Stimulated activated CD4-positive, alpha-beta T cell treated with anti-CD3 and anti-CD28 coated beads, Interleukin-15, amount 100 ng/mL, for 48 hours (primary cell): ENCODE measurements at regions not wholly inside any gene's neighbourhood (a gene's known extent, or its start where the extent isn't known, plus 50 kb on each side); places are given as distances from the start of the nearest gene placed in this dataset.

Experiments used
- DNase-seq, 2 donors: peaks; one replicate each; pipeline ENCODE4 v3.0.0-alpha.2; 2020; ENCODE audit warnings: low read depth in 2 of 2

DNA sequence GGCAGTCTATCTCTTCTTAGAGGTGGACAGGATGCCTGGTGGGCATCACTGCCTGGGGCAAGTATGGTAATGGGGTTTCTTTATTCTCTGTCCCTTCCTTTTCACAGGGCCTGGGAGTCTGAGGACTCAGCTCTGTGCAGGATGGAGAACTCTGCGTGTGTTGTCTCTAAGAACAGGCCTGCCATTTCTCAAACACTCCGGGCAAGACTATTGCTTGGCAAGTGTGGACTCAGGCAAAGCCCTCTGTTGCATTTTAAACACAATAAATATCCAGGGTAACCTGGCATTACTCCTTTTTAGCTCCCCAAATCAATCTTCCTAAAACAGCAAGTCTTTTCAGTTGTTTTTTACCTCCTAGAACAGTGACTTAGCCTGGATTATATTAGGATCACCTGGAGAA is 185.1 kb upstream of the ROPN1 start:
- DNase-seq, result no peak

DNA sequence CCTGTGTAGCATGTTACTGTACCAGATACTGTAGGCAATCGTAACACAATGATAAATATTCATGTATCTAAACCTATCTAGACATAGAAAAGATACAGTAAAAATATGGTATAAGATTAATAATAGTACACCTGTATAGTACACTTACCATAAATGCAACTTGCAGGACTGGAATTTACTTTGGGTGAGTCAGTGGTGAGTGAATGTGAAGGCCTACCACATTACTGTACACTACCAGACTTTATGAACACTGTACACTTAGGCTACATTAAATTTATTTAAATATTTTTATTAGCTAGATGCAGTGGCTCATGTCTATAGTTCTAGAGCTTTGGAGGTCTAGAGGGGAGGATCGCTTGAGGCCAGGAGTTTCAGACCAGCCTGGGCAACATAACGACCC is 186.6 kb upstream of the ROPN1 start:
- no peak for DNase-seq

DNA sequence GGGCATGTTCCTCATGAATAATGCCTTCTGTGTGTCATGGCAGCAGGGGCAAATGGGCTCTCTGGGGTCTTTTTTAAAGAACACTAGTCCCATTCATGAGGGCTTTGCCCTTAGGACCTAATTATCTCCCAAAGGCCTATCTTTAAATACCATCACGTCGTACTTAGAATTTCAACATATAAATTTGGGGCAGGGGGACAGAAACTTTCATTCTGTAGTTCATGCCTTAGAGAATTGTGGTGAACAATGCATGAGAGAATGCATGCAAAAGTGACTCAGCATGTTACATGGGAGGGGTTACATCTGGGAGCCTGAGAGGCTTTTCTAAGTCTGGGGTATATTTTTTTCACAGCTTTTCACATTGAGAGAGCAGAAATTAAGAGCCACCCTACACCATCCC is 208.5 kb upstream of the ROPN1 start:
- no peak for DNase-seq

DNA sequence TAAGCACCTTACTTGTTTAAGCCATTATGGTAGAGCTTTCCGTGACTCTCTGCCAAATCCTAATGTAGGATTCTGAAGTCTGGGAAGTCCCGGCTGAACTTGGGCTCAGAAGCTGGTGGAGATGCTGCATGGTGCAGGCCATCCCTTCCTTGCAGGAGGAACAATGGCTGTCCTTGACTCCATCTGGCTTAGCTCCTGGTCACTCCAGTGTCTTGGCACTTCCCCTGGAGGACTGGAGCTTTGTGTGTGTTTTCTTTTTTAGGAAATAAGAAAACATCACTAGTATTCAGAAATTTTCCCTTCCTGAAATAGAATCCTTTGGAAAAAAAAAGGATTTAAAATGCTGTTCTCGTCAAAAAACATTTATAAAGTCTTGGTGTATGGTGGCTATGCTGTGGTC is 209.3 kb upstream of the ROPN1 start:
- no peak for DNase-seq

DNA sequence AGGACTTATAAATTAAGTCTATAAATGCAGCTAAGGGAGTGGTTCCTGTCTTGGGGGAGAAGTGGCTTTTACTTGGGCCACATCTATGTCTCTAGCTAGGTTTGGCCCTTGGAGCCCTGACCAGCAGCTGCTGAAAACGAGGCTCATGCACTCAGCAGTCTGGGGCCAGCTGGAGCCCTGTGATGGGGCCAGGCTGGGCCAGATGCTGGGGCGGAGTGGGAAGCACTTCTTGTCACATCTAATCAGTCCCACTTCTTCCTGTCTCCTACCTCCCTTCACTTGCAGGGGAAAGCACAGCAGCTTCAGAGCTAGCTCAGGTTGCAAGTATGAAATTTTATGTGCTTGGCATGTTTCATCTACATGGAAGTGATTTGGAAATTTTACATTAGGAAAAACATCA is 209.9 kb upstream of the ROPN1 start:
- no peak for DNase-seq

DNA sequence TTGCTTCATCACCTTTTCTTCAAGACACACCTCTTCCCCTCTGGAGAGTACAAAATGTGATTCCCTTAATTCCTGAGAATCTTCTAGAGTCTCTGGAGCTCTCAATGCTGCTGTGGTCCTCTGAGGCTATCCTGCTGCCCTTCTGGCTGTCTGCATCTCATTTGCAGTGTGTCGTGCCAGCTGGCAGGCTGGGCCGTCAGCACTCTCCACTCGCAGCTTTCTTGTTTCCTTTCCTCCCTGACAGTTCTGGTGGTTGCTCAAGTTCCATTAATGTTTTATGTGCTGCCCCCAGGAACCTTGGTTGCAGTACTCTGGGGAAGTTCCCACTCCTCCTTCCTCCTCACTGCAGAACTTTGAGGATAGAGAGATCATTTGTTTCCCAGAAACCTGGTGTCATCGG is 210.8 kb upstream of the ROPN1 start:
- no peak for DNase-seq

DNA sequence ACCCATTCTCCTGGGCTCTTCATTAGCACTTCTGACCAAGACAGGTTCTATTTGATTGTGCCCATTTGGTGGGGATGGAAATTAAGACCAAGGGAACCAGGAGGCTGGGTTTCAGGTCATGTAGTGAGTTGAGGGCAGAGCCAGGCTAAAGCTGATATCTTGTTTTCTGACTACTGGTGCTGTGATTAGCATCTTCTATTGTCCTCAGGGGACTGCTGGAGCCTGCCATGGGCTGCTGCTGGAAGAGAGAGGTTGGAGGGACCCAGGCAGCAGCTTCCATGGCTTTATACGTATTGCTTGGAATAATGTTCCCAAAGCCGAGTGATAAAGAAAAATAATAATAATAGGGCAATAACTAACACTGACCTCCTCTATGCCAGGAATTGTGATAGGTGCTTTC is 211.4 kb upstream of the ROPN1 start:
- DNase-seq, result no peak

DNA sequence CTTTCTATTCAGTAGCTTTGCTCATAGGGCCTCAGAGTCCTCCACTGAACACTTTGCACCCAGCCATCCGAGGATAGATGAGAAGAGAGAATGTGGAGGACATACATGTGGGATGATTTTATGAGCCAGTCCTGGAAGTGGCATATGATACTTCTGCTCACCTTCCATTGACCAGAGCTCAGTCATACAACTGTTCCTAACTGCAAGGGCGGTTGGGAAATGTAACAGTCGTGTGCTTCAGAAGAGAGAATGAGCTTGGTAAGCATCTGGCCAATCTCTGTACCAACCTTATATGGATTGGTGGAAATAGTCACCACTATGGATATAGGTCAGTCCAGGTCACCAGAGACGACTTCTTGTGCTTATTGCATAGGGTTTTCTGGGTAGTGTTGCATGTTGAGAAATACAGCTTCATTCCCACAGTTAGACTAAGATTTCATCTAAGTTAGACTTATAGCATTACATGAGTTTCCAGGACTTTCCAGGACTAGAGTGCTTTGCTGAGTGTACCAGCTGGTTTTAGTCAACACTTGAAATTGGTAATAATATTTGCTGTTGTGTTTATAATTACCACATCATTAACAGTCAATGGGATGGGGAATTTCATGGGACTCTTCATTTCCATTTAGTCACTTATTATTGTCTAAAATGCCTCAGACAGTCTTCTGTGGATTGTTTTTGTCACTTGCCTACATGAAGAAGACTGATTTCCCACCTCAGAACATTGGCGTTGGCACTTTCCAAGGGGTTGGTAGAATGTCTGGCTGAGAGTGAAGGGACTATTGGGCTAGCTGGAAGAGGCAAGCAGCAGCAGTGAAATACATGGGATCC is 214.5 kb upstream of the ROPN1 start:
- DNase-seq, result no peak

DNA sequence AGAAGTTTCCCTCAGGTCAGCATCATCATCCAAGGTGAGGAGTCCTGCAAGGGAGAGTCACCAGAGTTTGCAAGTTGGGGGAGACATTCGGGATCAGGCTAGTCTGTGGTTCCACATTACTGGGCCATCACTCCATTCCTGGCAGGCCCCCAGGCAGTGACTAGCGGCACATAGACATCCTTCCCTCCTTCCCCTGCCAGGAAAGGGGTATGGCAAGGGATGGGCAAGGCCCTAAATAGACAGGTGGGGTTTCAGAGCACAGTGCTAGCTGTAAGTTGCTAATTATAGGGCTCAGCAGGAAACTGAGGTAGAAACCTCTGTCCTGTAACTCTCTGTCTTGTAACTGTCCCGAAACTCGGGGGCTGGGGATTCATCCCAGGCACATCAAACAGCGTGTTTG is 215.2 kb upstream of the ROPN1 start:
- no peak for DNase-seq

DNA sequence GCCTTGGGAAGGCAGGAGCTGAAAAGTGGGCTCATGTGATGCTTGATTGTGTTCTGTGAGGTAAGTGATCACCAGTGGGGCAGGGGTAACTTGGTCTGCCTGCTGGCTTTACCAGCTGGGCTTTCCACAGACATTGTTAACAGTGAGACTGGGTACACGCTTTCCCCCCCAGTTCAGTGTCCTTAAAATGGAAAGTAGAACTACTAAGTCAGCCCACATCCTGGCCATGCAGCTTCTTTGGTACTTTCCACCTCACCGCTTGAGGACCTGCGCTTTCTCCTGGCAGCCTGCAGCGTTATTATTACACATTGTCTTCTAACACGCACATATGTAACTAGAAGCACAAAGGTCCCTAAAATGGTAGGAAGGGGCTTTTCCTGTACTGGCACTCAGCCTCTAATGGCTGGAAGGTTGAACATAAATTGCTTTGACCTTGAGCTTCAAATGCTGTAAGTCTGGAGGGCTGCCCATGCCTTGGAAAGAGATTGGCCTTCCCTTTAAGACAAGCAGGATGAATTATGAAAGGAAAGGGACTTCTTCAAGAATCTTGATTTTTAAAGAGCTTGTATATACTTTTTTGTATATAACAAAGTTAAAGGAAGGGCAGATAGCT is 216.1 kb upstream of the ROPN1 start:
- DNase-seq, result no peak

DNA sequence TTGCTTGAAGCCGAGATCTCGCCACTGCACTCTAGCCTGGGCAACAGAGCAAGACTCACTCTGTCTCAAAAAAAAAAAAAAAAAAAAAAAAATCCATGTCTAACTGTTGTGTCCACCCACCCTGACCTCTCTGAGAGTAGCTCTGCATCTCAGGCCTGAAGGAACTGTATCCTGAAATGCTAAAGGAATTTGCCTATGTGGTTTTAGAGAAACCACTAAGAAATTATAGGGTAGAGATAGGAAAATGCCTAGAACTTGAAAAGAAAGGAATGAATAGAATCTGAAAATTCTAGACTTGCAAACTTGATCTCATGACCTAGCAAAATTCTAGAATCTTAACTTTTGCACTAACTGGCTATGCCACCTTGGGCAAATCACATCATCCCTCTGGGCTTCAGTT is 217.5 kb upstream of the ROPN1 start:
- DNase-seq, result no peak

DNA sequence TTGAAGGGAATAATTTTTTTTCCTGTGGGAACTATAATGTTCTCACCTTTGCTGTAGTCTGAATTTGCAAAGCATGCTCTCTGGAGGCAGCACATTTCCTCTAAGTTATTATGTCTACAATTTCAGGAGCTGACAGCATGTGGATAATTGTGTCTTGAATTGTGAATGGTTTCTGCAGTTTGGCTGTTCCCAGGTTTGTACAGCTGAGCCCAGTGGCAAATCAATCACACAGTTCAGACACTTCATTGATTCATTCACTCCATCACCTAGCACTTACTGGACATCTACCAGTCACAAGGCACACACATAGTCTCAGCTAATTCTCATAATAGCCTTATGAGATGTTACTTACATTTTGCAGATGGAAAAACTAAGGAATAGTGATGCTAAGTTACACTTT is 219.0 kb upstream of the ROPN1 start:
- DNase-seq, result no peak

DNA sequence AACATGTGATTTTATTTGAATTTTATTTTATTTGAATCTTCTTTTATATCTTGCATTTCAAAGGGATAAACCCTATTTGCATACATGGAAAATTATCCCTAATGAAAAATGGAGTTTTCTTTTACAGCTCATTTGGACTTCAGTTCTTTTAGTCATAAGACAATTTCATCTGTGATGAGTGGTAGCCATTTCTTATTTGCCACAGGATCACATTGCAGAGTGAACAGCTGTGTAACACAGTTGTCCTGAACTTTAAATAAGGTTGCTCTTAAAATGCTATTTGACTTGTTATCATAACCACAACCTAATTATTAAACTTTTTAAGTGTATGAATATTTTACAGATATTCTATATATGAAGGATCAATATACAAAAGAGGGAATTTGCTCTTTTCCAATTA is 221.7 kb upstream of the ROPN1 start:
- DNase-seq, result no peak

DNA sequence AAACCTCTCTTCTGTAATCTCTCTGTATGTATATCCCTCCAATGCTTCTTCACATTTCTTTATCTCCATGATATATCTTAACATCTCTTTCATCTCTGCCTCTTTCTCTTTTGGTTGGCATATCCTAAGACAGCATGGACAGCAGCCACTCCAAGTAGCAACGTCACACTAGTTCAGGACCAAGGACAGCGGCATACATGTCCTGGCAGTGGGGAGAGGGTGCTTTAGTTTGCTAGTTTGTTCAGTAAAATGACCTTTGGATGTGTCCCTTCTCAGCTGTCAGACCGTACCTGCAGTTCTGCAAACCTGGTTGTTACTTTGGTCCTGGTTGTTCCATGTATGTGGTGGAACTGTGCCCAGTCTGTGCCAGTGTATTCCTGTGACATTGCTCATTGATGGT is 225.6 kb upstream of the ROPN1 start:
- no peak for DNase-seq

DNA sequence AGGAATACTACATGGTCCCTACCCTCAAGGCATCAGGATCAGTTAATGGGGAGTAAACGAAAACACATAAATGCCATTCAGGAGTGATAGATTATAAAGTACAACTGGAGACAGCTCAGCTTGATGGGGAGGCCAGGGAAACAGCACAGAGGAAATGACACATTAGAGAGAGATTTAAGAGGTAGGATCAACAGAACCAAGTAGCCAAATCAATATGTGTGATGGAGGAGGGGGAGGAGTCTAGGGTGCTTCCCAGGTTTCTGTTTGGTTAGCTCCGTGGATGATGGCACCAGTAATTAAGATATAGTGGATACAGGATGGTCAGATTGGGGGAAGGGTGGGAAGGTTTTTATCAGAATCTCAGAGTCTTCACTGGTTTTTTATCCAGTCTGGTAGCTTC is 229.5 kb upstream of the ROPN1 start:
- no peak for DNase-seq

DNA sequence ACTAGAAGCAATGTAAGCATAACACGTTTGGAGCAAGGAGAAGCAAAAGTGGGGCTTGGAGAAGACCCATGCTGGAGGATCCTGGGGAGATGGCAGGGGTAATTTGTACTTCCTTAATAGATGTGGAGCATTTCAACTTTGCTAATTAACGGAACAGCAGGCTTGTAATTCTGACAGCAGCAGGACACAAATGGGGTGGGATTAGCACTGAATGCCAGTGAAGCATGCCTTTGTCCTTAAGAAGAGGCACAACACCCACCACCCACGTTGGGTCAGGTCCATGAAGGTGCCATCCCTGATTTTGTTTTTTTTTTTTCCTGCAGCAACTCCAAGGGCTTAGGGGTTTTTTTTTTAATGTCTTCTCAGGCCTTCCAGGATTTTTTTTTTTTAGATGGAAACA is 231.9 kb upstream of the ROPN1 start:
- no peak for DNase-seq

DNA sequence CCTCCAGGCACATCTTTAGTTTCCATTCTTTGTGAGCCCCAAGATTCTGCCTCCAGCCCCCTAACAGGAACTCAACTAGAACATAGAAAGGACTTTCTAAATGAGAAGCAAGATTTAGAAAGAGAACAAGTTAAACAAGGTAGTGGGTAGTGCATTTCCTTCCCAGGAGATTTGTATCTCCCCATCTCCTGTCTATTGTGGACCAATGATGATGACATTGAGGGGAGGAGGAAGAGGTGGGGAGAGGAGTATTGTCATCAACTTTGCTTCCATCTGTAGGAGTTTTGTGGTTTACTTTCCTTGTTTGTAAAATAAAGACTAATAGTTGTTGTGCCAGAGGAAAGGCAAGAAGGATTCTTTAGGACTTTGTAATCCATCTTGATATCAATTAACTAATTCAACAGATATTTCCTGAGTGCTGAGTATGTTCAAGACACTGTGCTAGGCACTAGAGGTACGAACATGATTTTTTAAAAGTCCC is 235.3 kb upstream of the ROPN1 start:
- no peak for DNase-seq

DNA sequence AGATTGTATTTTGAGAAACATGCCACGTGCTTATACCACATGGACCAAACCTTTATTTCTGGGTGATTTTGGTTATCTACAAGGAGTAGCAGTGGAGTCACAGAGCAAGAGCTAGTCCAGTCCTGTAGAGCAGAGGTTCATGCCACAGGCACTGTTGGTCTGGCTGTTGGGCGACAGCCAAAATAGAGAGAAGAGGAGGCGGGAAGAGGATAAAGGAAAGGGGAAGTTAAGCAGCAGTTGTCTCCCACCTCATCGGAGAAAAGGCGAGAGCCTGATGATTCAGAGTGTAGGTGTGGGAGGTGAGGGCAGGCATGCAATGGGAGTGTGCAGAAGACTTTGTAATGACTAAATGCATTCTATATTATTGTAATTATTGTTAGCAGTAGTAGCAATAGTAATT is 237.5 kb upstream of the ROPN1 start:
- DNase-seq, result no peak

DNA sequence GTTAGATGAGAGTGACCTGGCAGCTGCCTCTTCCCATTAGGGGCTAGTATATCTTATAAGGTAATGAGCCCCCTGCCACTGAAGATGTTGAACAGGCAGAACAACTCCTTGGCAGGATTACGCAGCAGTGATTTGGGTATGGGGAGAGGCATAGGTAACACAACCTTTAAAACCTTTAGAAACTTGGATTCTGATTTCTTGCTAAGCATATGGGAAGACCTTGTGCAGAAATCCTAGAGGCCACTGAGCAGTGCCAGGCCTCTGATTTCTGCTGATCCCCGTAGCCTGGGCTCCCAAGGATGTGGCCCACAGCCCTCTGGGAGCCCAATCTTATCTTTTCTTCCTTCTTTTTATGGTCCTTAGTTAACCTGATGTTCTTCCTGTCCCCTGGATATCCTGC is 237.9 kb upstream of the ROPN1 start:
- no peak for DNase-seq

DNA sequence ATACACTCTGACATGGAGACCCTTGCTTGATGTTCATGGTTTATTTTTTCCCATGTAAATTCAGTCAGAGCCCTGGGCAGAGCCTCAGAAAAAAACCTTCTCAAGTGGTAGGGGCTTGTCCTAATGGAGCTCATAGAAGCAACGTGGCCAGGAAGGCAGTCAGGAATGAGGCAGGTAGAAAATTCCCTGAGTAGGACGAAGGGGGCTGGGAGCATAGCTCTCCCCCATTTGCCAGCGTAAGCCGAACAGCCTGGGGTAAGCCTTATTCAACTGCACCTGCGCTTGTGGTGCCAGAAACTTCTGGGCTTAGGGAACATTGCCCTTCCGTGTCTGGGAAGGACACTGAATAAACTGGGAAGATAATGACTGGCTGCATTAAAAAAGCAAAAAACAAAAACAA is 238.5 kb upstream of the ROPN1 start:
- no peak for DNase-seq

DNA sequence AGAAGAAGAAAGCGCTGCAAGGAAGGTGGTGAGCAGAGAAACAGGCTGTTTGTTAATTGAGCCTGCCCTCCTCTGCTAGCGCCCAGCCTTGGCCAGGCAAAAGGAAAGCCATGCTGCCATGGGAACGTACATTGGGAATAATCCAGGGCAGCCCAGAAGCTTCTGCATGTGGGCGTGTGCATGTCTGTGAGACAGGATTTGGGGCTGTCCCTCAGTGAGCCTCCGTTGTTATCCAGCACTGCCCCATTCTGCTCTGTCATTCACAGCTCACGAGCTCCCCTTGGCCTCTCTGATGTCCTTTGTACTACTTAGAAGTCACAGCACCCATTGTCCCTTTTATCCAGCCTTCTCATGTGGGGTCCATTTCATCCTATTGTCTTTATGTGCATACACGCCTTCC is 239.1 kb upstream of the ROPN1 start:
- DNase-seq, result no peak

DNA sequence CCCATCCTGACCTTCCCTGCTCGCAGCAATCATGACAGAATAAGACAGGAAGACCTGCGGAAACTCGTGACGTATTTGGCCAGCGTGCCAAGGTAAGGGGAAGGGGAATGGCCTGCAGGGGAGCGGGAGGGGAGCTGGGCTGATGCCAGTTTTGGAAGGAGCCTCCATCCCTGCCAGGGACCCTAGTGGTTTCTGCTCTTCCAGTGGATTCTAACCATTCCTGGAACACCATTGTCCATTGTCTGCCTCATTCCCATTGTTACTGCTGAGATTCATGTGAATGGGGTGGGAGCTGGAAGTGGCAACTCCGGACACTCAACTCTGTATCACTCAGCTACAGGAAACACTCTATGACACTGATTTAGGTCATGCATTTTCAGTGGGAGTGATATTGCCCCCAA is 242.9 kb upstream of the ROPN1 start:
- DNase-seq, result no peak

DNA sequence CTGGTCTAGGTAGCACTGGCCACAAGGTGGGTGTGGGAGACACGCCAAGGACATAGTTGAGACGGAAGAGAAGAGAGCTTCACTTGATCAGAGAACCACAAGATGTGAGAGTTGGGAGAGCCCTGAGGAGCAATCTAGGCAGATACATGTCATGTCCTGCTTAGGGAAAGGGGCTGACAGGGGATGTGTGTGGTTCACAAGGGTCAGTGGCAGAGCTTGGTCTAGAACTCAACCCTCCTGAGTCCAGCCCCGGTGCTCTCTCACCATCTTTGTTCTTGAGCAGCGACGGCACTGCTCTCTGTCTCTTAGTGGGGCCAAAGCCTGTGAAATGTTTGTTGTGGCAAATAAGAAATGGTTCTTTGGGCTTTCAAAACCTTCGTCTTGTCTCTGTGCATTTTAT is 243.5 kb upstream of the ROPN1 start:
- no peak for DNase-seq
